Left forelimb (tissue), 1 donor: ENCODE measurements at regions not wholly inside any gene's neighbourhood (a gene's known extent, or its start where the extent isn't known, plus 50 kb on each side); places are given as distances from the start of the nearest gene placed in this dataset.
"Not testable (repeated sequence)": the region's sequence is repeated elsewhere in the genome, so short reads cannot be mapped to it uniquely, and the experiment has no call there.

Experiments used
- DNase-seq: peaks from one replicate; pipeline ENCODE4 v3.0.0-alpha.2; 2018; ENCODE audit warnings: low spot score

DNA sequence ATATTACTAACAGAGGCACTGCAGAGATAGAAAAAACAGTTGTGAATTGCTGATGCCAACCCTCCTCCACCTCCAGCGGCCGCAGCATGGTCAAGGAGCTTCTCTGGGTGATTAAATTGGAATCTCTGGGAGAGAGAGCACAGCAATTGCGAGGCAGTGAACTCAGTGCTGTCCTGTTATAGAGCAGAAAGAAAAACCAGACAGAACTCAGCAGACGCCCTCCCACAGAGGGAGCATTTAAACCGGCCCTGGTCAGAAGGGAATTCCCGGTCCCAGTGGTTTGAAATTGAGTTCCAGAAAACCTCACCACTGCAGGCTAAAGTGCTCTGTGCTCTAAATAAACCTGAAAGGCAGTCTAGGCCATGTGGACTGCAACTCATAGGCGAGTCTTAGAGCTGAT lies 175.4 kb downstream of the SQOR start:
- no peak for DNase-seq

DNA sequence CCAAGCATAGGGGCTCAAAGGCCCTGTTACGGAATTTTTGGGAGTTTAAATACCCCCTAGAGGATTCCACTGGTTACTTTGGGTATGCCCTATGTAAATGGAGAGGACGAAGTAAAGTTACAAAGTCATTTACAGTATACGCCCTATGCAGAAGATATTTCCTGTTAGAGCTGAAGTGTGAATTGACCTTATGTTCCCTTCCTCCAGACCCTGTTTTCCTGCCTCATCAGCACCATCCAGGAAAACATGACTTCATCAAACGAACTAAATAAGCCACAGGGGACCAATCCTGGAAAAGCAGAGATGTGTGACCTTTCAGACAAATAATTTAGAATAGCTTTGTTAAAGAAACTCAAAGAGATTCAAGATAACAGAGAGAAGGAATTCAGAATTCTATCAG lies 177.4 kb downstream of the SQOR start:
- DNase-seq, result no peak

DNA sequence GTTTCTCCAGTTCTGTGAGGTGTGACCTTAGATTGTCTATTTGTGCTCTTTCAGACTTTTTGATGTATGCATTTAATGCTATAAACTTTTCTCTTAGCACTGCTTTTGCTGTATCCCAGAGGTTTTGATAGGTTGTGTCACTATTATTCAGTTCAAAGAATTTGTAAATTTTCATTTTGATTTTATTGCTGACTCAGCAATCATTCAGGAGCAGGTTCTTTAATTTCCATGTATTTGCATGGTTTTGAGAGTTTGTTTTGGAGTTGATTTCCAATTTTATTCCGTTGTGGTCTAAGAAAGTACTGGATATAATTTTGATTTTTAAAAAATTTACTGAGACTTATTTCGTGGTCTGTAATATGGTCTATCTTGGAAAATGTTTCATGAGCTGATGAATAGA lies 182.7 kb downstream of the SQOR start:
- DNase-seq, result not testable (repeated sequence)

DNA sequence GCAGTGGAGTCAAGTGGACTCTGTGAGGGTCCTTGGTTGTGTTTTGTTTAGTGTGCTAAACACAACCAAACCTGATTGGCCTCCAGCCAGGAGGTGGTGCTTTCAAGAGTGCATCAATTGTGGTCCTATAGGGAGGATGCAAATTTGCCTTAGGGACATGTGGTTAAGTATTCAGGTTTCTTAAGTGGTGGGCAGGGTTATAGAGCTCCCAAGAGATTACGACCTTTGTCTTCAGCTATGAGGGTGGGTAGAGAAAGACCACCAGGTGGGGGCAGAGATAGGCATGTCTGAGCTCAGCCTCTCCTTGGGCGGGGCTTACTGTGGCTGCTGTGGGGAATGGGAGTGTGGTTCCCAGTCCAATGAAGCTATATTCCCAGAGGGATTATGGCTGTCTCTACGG lies 186.6 kb downstream of the SQOR start:
- DNase-seq, result no peak

DNA sequence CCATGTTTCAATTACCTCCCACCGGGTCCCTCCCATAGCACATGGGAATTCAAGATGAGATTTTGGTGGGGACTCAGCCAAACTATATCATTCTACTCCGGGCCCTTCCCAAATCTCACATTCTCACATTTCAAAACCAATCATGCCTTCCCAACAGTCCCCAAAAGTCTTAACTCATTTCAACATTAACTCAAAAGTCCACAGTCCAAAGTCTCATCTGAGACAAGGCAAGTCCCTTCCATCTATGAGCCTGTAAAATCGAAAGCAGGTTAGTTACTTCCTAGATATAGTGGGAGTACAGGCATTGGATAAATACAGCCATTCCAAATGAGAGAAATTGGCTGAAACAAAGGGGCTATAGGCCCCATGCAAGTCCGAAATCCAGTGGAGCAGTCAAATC lies 188.1 kb downstream of the SQOR start:
- DNase-seq, result not testable (repeated sequence)

DNA sequence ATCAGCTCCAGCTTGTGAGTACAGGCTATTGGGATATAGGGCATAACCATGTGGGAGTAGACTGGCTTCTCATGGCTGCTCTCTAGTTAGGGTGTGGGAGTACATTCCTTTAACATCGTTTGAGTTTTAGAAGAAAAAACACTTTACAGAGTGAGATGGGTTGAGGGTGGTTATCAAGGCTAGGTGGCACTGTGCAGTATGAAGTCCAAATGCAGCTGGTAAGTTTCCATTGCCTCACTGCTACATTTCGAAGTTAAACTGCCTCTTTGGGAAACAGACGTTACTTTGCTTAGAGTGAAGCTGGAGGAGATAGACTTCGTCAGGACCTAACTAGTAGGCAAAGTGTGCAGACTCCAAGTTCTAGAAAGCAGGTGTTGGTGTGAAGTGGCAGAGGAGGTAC lies 192.4 kb downstream of the SQOR start:
- DNase-seq, result no peak

DNA sequence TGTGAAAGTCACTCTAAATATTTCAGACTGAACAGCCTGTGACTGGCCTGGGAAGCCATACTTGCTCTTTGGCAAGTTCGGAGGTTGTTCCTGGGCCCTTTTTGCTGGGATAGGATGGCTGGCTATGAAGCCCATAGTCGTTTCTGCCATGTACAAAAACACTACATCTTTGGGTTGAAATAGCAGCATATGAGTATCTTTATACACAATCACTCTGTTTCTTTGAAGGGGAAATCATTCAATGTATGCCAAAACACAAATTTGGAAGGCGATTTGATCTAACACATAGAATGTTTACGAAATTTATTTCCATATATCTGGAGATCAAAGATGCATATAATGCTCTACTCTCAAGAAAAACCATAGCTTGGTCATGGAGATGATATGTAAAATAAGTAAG lies 192.9 kb downstream of the SQOR start:
- DNase-seq, result no peak

DNA sequence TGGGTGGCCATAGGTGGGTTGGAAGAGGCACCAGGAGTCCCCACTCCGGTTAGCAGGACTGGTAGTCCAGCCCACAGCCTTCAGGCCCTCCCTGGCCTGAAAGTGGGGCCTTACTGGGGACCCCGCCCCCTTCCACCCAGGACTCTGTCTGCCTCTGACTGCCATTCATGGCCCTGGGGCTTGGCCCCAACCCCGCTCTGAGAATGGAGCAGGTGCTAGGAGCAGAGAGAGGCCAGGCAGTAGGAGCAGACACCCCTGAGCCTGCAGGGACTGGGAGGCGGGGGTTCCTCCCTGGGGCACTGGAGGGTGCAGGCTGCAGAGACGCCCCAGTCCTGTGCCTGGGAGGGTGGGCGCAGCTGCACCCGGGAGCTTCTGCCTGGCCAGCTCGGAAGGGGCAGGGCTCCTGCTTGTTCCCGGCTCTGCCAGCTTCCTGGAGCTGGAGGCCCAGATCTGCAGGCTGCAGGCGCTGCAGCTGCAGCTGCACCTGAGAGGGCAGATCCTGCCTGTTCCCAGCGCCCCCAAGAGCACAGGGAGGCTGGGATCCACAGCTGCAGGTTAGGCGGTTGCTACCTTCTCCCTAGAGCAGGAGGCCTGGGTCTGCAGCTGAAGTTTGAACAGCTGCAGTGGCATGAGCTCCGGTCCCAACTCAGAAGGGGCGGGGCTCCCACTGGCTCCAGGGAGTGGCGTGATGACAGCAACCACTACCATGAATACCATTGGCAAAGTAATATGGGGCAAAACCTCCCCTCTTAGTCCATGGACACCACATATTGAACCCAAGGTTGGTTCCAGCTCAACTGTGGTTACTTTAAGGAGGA lies 194.7 kb downstream of the SQOR start:
- no peak for DNase-seq

DNA sequence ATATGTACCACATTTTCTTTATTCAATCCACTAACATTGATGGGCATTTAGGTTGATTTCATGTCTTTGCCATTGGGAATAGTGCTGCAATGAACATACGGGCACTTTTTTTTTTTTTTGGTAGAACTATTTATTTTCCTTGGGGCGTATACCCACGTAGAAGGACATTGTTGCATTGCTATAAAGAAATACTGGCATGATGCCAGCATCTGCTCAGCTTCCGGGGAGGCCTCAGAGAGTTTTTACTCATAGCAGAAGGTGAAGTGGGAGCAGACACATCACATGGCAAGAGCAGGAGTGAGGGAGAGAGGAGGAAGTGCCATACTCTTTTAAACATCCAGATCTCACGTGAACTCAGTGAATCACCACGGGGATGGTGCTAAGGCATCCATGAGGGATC lies 197.0 kb downstream of the SQOR start:
- DNase-seq, result no peak

DNA sequence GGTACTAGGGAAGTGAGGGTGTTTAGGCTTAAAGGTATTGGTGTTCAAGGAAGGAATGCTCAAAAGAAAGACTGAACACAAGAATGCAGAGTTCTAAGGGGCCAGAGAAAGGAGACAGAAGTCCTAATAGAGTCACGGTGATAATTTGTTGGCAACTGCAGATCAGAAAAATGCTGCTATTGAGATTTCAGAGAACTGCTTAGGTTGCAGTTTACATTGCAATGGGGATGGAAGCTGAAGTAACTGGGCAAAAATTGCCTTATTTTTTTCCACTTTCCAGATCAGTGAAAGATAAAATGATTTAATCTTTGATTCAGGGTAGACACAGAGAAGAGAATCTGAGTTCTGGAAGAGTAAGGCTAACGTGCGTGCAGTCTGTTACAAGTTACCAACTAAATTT lies 199.8 kb downstream of the SQOR start:
- DNase-seq, result no peak

DNA sequence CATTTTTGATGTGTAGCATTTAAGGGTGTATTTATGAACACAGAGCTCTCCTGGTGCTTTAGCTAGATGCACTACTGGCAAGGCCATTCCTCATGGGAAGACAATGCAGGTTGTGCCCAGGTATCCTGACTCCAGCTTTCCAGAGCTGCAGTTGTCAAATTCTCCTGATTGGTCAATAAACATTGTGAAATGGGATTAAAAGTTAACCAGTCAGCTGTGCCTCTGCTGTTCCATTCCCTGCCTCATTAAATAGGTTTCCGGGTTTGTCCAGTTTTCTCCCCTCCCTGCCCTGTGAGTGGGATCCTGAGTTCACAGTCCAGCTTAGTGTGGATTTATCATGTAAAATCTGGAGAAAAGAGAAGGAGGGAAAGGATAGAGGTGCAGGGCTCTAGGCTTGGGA lies 207.3 kb downstream of the SQOR start:
- DNase-seq, result no peak

DNA sequence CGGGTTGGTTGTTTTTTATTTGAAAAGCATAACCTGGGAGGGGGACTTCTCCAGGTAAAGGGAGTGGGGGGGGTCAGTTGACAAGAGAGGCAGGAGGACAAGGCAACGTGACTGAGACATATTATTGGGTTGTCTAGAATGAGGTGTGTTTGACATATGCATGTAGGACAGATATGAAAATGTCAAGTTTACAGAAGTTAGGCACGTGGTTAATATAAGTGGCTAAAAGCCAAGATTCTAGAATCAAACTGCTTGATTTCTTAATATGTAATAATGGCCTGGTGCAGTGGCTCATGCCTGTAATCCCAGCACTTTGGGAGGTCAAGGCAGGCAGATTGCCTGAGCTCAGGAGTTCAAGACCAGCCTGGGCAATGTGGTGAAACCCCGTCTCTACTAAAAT lies 212.8 kb downstream of the SQOR start:
- no peak for DNase-seq

DNA sequence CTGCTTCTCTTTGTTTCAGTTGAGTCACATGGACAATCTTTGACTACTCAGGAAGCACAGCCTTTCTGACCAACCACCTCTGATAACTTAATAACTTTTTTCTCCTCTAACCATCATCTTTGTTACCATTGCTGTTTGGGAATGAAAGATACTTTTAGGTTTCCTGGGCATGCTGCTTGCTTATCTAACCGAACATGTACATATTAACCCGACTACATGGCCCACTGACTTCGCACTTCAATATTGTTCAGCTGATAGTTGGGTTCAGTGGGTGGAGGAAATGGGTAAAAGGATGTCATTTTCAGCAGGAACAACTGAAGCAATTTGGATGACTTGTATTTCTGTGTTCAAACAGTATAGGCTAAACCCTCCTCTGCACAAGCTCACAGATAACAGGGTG lies 214.3 kb downstream of the SQOR start:
- DNase-seq, result no peak

DNA sequence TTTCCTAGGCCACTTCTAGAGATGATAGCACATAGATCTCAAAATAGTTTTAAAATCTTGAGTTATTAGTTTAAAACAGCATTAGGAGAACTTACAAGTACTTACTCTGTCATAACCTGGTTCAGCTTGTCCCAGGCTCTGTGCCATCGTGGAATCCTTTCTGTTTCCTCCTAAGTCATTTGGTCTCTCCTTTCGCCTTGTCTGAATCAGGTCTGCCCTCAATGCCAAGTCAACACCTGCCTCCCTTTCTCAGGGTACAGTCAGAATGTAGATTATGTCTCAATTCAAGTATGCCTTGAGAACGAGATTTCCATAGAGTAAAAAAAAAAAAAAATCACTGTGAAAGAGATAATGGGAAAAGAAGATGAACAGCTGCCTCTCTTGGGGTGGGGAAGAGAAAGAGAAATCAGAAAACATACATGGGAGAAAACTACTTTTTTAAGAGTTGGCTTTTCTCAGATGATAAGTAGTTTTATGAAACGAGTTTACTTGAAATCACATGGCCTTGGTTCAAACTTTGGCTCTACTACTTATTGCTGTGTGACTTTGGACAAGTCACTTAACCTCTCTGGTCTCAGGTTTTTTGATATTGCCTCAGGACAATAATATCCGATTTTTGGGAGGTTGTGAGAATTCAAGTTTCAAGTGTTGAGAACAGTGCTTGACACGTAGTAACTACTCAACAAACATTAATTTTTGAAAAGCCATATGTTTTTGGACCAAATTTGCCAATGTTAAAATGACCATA lies 219.8 kb downstream of the SQOR start:
- no peak for DNase-seq

DNA sequence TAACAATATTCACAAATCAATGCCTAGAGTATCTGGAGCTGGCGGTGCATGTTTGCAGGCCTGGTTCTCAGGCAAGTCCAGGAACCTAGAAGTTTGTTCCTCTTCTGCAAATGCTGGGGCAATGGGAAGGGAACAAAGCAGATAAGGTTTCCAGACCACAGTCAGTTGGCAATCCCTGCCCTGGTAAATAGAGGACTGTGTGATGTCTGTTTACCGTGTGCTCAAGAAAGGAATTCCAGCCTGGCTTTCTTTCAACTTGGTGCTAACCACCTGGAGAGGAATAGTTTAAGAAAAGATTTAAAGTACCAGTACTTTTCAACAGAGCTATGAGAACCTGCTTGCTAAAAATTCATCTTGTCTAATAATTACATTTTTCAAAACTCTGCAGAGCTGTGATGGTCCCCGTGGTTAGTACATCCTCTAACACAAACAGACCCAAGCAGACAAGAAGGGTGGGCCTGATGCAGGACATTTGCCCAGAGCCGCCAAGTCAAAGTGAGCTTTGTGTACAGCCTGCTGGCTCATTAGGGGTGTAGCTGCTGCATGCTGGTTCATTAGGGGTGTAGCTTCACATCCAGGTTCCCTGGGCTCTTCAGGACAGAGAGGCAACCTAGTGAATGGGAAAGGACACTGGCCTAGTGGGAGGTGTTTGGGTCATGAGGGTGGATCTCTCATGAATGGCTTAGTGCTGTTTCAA lies 220.5 kb downstream of the SQOR start:
- no peak for DNase-seq

DNA sequence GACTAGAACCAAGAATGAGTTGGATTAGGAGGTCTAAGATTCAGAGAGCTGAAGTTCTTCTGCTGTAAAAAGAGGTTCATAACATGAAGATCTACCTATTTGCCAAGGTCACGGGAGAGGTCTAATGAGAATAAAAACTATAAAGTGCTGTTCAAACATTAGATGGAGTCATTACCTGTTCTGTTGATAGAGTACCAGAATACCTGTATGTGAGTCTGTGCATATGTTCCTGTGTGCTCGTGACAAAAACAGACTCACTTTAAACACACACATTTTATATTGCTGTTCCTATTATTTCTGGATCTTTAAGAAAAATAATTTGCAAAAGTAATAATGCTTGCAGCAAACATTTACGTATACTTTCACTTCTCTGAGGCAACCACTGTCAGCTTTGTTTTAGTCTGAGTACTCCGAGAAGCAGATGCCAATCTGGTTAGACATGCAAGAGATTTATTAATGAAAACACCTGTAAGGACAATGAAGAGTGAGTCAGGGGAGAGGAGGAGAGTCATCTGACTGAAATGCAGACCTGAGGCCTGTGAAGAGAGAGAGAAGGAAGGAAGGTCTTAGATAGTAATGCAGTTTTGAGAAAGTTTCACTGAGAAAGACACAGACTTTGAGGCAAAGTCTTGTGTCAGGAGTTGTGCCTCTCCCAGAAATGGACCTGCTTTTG lies 221.2 kb downstream of the SQOR start:
- DNase-seq, result no peak

DNA sequence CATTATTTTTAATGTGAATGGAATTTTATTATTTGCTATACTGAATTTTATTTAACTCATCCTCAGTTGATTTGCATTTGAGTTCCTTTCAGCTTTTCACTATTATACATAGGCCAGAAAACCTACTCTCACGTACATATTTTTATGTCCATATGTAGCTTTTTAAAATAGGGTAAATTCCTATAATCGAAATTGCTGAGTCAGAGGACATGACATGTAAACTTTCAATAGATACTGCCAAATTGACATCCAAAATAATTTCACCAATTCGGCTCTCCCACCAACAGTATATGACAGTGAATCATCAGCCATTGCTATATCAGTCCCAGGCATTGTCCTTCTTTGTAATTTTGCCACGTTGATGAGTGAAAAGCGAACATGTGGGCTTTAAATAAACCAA lies 222.5 kb downstream of the SQOR start:
- no peak for DNase-seq

DNA sequence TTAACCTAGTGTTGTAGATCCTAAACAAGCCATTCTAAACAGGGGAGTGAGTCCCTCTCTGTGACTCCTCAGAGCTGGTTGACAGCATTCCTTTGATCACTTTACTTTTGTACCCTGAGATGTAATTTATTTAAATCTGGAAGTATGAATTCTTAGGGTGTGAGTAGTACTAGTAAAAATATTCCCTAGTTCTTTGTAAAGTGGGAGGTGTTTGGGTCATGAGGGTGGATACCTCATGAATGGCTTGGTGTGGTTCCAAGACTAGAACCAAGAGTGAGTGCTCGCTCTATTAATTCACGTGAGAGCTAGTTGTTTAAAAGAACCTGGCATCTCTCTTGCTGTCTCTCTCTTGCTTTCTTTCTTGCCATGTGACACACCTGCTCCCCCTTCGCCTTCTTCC lies 223.7 kb downstream of the SQOR start:
- no peak for DNase-seq

DNA sequence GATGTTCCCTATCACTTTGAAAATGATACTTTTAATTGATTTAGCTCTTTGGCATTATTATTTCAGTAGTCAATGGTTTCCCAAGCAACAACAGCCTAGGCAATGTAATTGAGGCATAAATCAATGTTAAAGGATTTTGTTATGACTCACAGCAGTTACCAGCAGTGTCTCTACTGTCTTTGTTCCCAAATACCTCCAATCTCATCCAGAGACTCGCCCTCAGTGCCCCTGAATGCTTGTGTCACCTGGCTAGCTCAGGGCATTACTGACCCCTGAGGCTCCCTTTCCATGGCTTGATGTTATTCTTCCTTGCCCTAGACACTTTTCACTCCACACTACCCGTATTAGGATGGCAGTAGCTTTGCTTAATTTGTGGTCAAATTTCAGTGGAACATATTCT lies 227.2 kb downstream of the SQOR start:
- DNase-seq, result no peak

DNA sequence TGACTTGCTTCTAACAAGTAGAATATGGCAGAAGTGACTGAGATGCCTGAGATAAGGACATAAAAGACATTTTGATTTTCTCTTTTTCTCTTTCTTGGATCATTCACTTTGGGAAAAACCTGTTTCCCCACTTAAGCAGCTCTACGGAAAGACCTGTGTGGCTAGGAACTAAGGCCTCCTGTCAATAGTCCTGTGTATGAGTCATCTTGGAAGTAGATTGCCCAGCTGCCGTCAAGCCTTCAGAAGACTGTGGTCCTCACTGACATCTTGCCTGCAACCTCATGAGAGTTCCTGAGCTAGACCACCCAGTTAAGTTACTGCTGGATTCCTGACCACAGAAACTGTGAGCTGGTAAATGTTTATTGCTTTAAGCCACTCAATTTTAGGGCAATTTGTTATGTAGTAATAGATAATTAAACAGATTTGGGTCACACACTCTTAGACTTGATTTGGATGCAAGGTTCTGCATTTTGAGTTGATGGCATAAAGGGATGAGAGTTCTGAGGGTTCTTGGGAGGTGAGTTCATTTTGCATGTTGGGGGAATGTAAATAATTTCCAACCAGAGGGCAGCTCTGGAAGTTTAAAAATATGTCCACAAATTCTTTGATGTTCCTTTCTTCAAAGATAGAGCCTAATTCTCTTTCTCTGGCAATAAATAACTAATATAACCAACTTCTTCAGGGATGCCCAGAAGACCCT lies 229.2 kb downstream of the SQOR start:
- DNase-seq, result no peak

DNA sequence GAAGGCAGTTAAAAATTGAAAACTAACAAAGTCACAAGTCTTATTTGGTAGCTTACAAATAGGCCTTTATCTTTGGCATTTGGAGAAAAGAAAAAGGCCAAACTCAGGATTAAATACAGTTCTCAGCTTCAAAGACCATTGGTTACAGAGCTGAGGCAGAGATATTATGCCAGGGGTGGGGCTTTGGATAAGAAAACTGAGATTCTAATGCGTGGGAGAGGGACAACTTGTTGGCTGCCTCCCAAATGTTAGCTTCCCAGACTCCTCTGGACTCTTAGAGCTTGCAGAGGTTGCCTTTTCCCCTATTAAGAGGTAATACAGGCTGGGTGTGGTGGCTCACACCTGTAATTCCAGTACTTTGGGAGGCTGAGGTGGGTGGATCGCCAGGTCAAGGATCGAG lies 231.8 kb downstream of the SQOR start:
- no peak for DNase-seq

DNA sequence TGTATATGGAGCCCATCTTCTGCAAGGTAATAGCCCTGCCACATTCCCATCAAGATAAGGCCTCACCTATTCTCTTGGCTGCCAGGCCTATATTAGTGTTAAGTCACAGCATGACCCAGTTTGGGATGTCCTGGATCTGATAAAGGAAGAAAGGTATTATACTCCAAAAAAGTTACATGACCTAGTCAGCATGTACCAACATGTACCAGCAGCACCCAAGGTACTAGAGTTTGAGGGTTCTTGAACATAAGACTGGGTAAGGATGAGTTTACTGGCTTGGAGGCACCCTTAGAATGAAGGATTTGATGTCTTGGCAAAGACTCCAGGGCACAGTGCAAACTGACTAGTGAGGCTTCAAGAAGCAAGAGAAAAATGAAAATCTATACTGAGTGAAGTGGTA lies 232.5 kb downstream of the SQOR start:
- no peak for DNase-seq
